ENCODE measurements at regions not wholly inside any gene's neighbourhood (a gene's known extent, or its start where the extent isn't known, plus 50 kb on each side); places are given as distances from the start of the nearest gene placed in this dataset.

GRCh38 chr6:1472643-1473042 lies 83.3 kb downstream of the FOXF2 start:
- no peak for TF ChIP-seq CTCF (IDR thresholded peaks at IDR 0.05)
- TF ChIP-seq POLR2AphosphoS5 (IDR thresholded peaks at IDR 0.05; ENCODE audit: insufficient read depth in 1 of 2, low read depth in 1 of 2) = no peak
